Dermis blood vessel endothelial cell (primary cell): ENCODE measurements at regions not wholly inside any gene's neighbourhood (a gene's known extent, or its start where the extent isn't known, plus 50 kb on each side); places are given as distances from the start of the nearest gene placed in this dataset.

Experiments used
- DNase-seq: peaks from one replicate; pipeline ENCODE4 v3.0.0; 2010

- DNase-seq: no peak
Measured at GRCh38 chr9:38312406-38312805, 80.1 kb upstream of the ALDH1B1 start.

GRCh38 chr9:38311382-38312270 lies 80.9 kb upstream of the ALDH1B1 start:
- no peak for DNase-seq

GRCh38 chr9:38309324-38310195 lies 82.9 kb upstream of the ALDH1B1 start:
- DNase-seq: no peak

GRCh38 chr9:38308136-38308535 lies 84.4 kb upstream of the ALDH1B1 start:
- DNase-seq: no peak

- no peak for DNase-seq
Measured at GRCh38 chr9:38306899-38307298, 85.6 kb upstream of the ALDH1B1 start.

- no peak for DNase-seq
Measured at GRCh38 chr9:38305582-38305981, 86.9 kb upstream of the ALDH1B1 start.

GRCh38 chr9:38301376-38302106 lies 91.0 kb upstream of the ALDH1B1 start:
- DNase-seq: no peak

GRCh38 chr9:38299856-38300255 lies 92.6 kb upstream of the ALDH1B1 start:
- no peak for DNase-seq

- DNase-seq: no peak
Measured at GRCh38 chr9:38298904-38299303, 93.6 kb upstream of the ALDH1B1 start.

GRCh38 chr9:38298503-38298902 lies 94.0 kb upstream of the ALDH1B1 start:
- DNase-seq: no peak

GRCh38 chr9:38296807-38297206 lies 95.7 kb upstream of the ALDH1B1 start:
- DNase-seq: no peak

- no peak for DNase-seq
Measured at GRCh38 chr9:38295764-38296163, 96.7 kb upstream of the ALDH1B1 start.

- DNase-seq: no peak
Measured at GRCh38 chr9:38294220-38294960, 98.1 kb upstream of the ALDH1B1 start.

- no peak for DNase-seq
Measured at GRCh38 chr9:38293022-38293421, 99.5 kb upstream of the ALDH1B1 start.

GRCh38 chr9:38292480-38292879 lies 100.0 kb upstream of the ALDH1B1 start:
- no peak for DNase-seq

GRCh38 chr9:38289866-38290245 lies 102.6 kb upstream of the ALDH1B1 start:
- no peak for DNase-seq

- DNase-seq: no peak
Measured at GRCh38 chr9:38289236-38289865, 103.2 kb upstream of the ALDH1B1 start.

GRCh38 chr9:38288502-38288901 lies 104.0 kb upstream of the ALDH1B1 start:
- DNase-seq: no peak

- no peak for DNase-seq
Measured at GRCh38 chr9:38287420-38287985, 105.0 kb upstream of the ALDH1B1 start.

- DNase-seq: no peak
Measured at GRCh38 chr9:38286766-38287165, 105.7 kb upstream of the ALDH1B1 start.

- no peak for DNase-seq
Measured at GRCh38 chr9:38286357-38286756, 106.1 kb upstream of the ALDH1B1 start.
